ENCODE measurements at regions not wholly inside any gene's neighbourhood (a gene's known extent, or its start where the extent isn't known, plus 50 kb on each side); places are given as distances from the start of the nearest gene placed in this dataset.

DNA sequence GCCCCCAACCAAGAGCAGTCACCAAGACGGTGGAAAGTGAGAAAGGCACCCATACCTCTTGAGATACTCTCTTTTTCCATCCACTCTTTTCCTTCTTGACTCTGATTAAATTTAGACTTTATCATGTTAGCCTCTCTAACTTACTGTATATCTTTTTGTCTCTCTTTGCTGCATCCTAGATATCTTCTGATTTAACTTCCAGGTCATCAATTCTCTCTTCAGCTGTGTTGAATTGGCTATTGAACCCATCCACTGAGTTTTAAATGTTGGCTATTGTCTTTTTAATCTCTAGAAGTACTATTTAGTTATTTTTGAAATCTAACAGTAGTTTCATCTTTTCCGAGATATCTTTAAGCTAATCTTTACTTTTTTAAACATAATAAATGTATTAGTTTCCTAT, 78.3 kb upstream of the MBOAT2 start:
- DNase-seq (ENCODE audit: low spot score) = no peak

DNA sequence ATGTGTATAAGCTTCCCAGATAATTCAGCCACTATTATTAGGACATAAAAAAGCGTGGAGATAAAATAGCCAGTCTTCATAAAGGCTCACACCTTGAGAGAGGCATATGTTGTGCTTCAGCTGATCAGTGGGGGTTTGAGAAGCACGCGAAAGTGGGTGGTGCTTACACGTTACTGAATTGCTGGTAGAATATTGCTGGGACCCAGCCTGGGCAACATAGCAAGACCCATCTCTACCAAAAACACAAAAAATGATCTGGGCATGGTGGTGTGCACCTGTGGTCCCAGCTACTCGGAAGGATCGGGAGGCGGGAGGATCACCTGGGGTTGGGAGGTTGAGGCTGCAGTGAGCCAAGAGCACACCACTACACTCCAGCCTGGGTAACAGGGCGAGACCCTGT, 74.9 kb upstream of the MBOAT2 start:
- no peak for DNase-seq (ENCODE audit: low spot score)

DNA sequence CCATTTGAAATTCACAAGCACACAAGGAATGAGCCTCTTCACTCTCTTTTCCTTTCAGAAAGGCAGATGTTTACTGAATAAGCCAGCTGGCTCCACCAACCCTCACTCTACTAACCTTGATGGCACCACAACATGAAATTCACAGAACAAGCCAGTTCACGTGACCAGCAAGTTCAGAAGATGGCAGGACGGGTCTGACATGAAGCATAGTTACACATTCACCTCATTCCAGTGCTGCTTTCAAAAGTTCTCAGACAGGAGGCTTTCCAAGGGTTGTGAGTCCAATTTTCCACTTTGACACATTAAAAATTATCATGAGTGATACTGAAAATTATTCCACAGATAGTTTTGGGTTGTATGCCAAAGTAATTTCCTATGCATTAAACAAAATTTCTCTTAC, 74.2 kb upstream of the MBOAT2 start:
- DNase-seq (ENCODE audit: low spot score) = no peak

DNA sequence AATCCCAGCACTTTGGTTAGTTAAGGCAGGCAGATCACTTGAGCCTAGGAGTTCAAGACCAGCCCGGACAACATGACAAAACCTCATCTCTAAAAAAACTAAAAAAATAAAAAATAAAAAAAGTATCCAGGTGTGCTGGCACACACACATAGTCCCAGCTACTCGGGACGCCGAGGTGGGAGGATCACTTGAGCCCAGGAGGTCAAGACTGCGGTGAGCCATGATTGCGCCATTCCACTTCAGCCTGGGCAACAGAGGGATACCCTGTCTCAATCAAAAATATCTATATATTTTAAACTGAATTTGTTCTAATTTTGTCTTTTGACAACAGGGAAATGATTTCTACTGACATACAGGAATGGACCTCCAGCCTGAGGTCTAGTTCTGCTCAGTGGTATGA, 73.3 kb upstream of the MBOAT2 start:
- no peak for DNase-seq (ENCODE audit: low spot score)

DNA sequence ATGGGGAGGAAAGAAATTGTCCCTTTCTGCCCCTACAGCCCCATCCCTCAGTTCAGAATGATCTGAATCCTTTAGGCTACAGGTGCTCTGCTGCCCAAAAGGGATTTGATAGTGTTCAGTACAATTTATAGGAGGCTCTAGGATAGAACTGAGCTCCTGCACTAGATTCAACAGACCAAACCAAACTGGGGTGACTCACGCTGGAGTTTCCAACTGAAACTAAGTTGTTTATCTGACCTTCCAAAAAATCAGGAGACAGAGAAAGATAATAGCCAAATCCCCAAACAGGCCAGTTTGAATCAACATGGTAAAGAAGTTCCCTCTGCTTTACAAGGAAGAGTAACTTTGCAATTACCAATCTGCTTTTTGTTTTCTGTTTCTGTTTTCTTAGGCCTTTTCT, 72.7 kb upstream of the MBOAT2 start:
- no peak for DNase-seq (ENCODE audit: low spot score)

DNA sequence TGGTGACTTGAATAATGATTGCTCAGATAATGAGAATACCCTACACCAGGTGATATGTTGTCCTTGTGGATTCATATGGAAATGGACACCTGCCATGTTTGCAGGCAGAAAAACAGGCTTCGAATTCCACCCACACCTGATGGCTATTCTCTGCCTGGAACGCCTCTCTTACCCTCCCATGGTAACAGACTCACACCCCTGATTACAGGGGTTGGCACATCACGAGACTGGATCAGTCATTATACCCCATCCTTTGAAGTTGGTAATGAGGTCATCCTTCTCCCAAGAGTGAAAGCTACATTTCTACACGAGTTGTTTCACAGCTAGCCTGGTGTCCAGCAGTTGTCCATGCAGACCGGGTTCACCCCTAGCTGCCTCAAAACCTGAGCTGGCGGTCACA, 71.4 kb upstream of the MBOAT2 start:
- no peak for DNase-seq (ENCODE audit: low spot score)

DNA sequence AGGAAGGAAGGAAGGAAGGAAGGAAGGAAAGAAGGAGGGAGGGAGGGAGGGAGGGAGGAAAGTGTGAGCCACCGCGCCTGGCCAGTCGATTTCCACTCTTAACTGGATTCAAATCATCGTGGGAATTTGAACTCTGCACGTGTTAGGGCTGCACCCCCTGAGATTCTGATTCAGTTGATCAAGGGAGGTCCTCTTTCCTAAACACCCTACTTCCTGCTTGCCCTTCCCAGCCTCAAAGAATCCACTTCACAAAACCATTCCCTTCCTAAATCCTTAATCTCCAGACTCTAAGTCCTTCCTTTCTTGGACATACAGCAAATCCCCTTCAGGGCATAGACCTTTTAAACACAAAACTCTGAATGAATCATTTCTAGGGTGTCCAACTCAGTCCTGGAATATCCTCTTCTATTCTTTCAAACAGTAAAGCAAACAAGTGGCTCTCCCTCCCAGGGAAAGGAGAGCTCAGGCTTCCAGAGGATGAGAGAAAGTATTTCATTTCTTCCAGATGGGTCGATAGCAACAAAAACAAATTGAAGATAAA, 68.2 kb upstream of the MBOAT2 start:
- DNase-seq (ENCODE audit: low spot score) = no peak

DNA sequence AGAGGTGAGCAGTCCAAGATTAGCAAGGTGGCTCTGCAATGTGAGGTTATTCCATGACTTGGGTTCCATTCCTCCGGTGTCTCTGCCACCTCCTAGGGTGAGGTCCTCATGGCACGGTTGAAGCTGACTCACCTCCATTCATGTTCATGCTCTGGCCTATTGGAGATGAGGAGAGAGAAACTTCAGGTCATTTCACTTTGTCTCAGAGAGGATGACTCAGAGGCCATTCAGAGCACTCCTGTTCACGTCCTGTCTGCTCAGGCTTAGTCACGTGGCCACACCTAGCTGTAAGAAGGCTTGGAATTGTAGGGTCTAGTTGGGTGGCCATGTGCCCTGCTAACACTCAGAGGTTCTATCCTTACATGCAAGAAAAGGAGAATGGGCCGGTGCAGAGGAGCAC, 67.5 kb upstream of the MBOAT2 start:
- peak; percentile 43 for DNase-seq (ENCODE audit: low spot score)

DNA sequence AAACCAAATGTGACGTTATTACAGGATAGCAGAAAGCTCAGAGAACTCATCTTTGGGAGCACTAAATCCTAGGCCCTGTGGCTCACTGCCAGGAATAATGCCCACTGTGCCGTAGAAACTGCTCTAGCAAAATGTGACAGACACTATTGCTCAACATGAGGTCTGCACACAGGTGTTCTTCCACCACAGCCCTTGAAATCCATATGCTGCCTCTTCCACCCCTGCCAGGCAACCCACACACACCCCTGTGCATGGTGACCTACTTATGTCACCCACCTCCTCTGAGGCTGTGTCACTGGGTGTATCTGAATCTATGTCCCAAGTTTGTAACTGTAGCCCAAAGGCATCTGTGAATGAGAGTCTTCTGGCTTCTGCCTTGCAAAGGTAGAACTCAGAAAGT, 66.1 kb upstream of the MBOAT2 start:
- DNase-seq (ENCODE audit: low spot score) = no peak

DNA sequence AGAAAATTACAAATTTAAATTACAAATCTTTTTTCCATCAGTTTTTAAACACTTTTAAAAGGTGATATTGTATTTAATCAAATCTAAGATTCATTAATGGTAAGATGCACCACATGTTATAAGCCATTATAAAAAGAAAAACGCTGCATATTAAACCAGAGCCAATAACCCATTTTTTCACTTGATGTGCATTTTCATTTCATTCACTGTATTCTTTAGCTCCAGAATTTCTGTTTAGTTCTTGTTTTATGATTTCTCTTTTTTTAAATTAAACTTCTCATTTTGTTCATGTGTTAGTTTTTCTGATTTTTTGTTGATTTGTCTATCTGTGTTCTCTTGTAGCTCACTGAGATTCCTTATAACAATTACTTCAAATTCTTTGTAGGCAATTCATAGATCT, 62.4 kb upstream of the MBOAT2 start:
- DNase-seq (ENCODE audit: low spot score) = no peak

DNA sequence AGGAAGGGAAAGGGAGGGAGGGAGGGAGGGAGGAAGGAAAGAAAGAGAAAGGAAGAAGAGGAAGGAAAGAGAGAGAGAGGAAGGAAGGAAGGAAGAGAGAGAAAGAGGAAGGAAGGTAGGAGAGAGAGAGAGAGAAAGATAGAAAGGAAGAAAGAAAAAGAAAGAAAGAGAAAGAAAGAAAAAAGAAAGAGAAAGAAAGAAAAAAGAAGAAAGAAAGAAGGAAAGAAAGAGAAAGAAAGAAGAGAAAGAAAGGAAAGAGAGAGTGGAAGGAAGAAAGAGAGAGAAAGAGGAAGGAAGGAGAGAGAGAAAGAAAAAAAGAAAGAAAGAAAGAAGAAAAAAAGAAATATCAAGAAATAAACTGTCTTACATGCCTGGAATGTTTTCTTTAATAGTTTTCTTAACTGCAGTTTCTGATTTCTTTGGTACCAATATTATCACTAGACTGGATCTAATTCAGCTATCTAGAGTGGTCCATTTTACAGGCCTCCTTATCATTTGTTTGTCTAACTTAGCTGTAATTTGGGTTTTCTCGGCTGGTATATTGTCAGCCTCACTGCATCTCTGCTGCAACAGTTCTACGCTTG, 59.6 kb upstream of the MBOAT2 start:
- no peak for DNase-seq (ENCODE audit: low spot score)

DNA sequence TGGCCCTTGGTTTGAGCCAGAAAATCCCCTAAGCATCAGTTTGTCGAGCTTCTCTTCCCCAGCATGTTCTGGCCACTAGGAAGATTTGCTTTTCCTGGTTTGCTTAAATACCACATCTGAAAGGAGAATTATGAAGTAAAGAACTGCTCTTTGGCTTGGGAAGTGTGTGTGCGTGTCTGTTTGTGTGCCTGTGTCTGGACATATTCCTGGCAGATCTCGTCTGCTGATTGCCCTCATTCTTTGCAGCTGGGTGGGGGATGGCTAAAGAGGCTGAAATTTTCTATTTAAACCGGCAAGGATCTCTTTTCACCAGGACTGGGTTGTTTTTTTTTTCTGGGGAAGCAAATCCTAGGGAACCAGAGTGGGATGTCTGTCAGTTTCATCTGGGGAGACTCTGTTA, 57.3 kb upstream of the MBOAT2 start:
- no peak for DNase-seq (ENCODE audit: low spot score)

DNA sequence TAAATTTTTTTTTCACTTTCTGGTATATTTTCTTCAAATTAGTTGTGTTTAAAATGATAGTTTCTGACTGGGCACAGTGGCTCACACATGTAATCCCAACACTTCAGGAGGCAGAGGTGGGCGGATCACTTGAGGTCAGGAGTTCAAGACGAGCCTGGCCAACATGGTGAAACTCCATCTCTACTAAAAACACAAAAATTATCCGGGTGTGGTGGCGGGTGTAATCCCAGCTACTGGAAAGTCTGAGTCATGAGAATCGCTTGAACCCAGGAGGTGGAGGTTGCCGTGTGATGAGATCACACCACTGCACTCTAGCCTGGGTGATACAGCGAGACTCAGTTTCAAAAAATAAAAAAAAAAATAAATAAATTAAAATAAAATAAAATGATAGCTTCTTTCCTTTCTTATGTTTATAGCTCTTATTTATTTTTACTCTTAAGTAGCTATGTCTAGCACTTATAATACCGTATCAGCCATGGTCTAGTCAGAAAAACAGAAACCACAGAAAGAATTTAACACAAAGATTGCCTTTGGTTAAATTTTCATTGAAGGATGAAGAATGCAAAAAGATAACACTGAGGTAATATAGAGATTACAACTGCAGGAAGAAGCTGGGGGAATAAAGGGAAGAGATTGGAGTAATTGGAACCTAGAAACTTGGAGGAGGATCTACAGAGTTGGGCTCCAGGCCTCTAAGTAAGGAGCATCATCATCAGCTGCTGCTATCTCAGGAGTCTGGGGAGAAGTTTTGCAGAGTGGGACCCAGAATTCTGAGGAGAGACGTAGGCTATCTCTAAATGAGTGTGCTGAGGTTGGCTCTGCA, 54.7 kb upstream of the MBOAT2 start:
- no peak for DNase-seq (ENCODE audit: low spot score)

DNA sequence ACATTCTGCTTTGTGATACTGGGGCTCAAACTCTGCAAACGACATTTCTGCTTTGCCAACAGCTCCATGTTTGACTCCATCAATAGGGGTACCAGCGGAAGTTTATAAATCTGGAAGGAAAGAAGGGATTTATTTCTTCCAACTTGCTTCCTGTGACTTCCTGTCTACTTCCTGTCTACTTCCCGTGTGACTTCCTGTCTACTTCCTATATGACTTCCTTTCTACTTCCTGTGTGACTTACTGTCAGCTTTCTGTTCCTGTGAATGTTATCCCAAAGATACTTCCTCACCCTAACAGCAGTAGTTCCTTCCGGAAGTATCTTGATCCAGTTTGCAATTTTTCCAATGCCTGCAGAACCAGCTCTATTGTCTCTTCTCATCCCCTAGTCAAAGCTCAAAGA, 52.0 kb upstream of the MBOAT2 start:
- DNase-seq (ENCODE audit: low spot score) = no peak

DNA sequence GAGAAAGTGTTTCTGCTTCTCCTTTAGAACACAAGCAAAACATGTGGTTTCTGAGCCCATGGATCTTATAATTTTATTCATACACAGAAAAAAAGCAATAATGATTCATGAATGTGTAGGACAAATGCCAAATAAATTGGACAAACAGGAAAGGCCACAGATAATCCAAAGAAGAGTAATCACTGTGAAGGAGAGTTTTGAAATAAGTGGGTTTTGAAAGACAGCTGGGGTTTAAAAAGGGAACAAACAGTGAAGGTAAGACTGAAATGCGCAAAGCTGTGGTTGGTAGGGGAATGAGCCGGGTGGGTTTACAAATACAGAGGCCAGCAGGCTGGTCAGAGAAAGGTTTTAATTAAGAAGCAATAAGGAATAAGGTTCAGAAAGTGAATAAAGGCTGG, 50.0 kb upstream of the MBOAT2 start:
- no peak for DNase-seq (ENCODE audit: low spot score)

All from AG08395 (cell line).